HG03175 (cell line): ENCODE measurements at regions not wholly inside any gene's neighbourhood (a gene's known extent, or its start where the extent isn't known, plus 50 kb on each side); places are given as distances from the start of the nearest gene placed in this dataset.
"Not testable (repeated sequence)": the region's sequence is repeated elsewhere in the genome, so short reads cannot be mapped to it uniquely, and the experiment has no call there.

Experiments used
- ATAC-seq: cut with Tn5 transposase; IDR thresholded peaks from one replicate; pipeline ENCODE4 v1.9.1; 2021; ENCODE audit warnings: mild to moderate bottlenecking, moderate library complexity; ENCODE audit not compliant: unreplicated experiment

DNA sequence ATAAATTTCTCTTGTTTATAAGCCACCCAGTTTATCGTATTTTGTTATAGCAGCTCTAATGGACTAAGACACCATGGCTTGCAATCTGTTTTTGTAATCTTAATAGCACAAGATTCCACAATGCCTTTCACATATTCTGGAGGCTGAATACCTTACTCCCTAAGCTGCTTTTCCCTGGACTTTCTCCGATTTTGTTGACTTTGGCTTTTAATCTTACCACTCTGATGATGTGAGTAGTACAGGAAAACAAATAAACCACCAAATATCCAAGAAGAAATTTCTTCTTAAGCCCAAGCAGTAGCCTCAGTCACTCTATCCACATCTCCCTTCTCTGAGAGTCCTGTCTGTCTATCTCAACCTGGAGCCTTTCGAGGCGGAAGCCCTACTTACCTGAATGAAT is 838.6 kb downstream of the LTN1 start:
- no peak for ATAC-seq

DNA sequence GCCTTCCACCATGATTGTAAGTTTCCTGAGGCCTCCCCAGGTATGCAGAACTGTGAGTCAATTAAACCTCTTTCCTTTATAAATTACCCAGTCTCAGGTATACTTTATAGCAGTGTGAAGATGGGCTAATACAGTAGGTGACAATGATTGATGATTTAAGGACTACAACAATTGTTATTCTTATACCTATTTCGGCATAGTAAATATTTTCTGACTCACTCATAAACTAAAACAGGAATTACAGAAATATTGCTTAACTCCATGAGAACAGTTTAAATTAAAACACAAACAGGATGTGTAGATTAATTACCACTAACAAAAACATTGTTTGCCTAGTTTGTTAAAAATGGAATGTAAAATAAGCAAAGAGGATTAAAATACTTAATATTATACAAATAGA is 839.9 kb downstream of the LTN1 start:
- ATAC-seq, result no peak

DNA sequence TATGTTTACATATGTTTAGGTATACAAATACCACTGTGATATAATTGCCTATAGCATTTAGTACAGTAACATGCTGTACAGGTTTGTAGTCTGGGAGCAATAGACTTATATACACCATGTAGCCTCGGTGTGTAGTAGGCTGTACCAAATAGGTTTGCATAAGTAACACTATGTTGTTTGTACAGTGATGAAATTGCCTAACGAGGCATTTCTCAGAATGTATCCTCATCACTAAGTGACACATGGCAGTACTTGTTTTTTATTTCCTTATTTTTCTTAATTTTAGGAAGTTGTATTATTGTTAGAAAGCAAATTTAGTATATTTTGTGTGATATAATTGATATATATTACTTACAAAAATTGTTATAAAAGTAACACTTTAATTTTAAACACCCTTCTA is 840.9 kb downstream of the LTN1 start:
- ATAC-seq, result no peak

DNA sequence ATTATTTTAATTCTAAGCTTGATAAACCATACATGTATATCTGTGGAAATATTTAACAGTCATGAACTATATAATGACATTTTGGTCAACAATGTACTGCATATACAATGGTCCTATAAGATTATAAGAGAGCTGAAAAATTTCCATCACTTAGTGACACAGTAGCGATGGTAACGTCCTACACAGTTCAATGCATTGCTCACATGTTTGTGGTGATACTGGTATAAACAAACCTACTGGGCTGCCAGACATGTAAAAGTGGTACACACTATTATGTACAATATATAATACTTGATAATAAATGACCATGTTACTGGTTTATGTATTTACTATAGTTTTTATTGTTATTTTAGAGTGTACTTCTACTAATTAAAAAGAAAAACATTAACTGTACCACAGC is 841.9 kb downstream of the LTN1 start:
- no peak for ATAC-seq

DNA sequence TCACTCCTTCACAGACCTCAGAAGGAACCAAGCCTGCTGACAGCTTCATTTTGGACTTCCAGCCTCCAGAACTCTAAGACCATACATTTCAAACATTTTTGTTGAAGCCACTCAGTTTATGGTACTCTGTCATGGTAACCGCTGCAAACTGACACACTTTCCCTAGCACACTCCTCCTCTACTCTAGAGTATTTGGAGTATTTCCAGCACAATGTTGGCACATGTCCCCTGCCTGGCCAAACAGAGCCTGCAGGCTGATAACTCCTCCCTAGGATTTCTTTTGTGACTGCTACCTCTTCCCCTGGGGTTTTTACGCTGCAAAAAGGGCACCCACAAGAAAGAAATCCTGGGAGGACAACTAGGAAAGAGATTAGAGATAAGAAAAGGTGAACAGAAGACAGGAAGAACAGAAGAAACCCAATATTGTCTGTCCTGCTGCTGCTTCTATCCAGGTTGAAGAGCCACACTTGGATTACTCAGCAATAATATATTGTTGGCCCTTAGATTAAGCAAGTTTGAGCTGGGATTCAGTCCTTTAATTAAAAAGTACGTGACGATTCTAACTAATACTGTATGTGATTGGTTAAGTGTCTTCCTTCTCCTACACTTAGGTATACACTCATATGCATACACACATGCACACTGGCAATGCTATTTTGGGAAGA is 844.1 kb downstream of the LTN1 start:
- ATAC-seq, result no peak

DNA sequence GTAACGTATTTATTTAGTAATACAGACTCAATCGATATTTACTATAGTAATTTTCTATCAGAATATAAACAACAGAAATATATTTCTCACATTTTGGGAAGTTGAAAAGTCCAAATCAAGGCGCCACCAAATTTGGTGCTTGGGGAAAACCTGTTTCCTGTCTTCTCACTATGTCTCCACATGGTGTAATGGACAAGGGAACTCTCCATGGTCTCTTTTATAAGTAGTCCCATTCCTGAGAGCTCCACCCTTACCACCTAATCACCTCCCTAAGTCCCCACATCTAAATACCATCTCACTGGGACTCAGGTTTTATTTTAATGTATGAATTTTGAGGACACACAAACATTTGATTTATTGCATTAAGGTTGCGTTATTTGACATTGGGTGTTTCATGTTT is 848.0 kb downstream of the LTN1 start:
- no peak for ATAC-seq

DNA sequence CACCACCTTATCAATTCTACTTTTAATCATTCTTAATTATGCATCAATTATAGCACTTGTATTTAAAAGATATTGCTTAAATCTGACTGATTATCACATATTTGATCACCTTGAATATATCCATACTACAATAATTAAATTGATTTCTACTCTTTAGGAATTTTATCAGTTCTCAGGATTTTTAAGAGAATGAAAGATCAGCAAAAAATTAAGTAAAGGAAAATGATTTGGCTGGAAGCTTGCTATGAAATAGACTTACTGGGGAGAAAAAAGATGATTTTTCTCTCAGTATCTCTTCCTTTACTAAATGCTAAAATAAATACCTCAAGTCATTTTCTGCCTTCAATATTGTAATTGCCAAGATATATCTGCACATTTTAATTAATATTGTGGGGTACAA is 848.6 kb downstream of the LTN1 start:
- no peak for ATAC-seq

DNA sequence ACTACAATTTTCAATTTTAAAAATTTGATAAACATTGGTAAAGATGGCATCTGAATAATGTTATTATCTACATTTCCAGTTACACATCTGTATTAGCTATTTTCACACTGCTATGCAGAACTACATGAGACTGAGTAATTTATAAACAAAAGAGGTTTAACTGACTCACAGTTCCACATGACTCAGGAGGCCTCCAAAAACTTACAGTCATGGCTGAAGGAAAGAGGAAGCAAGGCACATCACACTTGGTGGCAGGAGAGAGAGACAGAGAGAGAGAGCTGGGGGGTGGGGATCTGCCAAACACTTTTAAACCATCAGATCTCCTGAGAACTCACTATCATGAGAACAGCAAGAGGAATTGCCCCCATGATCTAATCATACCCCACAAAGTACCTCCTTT is 850.0 kb downstream of the LTN1 start:
- no peak for ATAC-seq

DNA sequence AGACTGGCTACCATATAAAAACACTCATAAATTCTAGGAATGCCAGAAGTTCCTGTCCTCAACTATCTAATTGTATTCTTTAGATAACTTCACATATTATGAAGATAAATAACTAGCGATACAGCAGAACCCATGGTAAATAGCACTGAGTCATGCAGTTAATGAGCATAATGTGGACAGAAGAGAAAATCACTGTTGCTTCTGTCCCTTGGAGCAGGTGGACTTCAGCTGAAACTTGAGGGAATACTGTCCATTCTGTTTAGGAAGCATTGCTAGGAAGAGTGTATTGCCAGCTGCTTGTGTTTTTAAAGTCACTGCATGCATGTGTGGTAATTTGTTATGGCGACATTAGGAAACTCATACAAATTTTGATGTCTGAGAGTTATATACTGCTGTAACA is 854.4 kb downstream of the LTN1 start:
- no peak for ATAC-seq

DNA sequence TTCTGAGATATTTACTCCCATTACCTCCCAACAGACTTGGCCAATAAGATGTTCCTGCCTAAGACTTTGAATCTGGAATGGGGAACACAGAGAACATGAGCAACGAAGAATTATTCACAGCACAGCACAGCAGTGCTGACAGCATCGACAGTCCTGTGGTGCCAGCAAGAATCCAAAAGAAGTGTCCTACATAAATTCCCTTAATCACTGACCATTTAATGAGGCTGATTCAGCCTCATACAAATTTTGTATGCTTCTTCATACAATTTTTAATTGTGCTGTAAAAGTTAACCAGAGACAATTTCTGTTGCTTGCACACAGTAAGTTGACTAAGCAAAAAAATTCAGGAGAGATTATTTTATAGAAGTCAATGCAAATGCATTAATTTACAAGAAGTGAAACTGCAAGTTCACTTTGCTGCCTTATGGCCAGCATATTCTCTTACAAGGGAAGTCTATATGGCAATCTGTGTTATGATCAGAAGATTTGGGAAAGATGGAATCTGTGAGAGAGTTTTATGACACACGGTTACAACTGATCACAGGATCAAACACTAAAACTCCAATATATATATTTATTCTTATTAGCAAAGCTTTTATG is 855.9 kb downstream of the LTN1 start:
- ATAC-seq, result no peak

DNA sequence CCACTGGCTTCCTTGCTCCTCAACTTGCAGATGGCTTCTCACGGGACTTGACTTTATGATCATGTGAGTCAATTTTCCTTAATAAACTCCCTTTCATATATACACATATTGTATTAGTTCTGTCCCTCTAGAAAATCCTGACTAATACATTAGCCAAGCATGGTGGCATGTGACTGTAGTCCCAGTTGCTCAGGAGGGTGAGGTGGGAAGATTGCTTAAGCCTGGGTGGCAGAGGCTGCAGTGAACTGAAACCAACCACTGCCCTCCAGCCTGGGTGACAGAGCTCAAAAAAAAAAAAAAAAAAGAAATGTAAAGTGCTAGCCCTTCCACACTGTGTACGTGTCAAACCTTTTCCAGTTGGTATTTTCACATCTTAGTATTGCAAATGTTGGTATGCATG is 857.0 kb downstream of the LTN1 start:
- no peak for ATAC-seq

DNA sequence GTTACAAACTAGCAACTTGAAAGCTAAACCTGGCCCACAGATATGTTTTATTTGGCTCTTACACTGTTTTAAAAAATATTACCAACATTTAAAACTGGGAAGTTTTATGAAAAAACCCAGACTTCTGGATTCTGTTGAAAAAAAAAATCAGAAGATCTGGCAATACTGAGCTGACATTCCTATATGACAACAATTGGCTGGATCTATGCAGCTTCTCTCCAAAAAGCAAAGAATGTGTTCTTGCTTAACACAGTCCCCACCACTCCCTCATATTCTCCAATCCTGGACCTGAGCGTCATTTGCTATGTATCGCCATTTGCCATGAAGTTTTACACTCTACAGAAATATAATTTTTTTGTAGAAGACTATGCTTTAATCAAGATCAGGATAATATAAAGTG is 859.6 kb downstream of the LTN1 start:
- no peak for ATAC-seq

DNA sequence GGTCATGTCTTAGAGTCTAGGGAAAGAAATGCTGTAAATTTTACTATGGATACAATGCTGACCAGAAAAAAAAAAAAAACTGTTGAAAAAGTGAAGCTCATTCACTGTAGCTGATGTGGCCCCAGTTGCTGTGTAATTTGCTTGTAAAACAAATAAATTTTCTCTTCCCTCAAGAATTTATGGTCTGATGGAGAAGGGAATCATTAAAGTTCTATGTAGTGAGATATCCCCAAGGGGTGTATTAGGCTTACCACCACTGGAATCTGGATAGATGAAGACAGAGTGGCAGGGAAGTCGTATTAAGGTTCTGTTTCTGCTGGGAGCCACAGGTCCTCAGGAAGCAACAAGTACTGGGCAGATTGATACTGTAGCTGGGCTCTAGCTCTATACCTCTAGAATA is 860.0 kb downstream of the LTN1 start:
- no peak for ATAC-seq

DNA sequence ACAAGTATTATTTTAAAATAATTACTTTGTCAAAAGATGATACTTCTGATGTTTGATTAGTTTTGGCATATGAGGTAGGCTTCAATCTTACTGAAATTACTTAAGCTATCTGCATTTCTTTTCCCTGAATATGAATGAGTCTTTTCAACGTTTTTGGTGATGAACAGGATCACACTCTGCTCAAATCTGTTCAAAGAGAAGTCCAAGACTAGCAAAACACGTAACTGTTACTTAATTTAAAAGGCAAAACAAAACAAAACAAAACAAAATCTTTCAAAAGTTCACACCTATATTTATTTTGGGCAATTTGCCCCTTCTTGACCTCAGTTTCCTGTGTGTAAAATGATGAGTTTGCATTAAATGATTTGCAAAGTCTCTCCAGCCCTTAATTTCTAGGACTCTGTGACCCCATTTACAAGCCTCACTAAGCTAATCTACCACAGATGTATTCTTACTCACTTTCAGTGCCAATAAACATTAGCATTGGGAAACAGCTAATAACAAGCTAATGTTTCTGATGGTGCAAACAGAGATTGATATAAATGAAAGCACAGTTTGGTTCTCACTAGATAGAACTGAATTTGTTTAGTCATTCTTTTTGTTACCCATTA is 865.4 kb downstream of the LTN1 start:
- no peak for ATAC-seq

DNA sequence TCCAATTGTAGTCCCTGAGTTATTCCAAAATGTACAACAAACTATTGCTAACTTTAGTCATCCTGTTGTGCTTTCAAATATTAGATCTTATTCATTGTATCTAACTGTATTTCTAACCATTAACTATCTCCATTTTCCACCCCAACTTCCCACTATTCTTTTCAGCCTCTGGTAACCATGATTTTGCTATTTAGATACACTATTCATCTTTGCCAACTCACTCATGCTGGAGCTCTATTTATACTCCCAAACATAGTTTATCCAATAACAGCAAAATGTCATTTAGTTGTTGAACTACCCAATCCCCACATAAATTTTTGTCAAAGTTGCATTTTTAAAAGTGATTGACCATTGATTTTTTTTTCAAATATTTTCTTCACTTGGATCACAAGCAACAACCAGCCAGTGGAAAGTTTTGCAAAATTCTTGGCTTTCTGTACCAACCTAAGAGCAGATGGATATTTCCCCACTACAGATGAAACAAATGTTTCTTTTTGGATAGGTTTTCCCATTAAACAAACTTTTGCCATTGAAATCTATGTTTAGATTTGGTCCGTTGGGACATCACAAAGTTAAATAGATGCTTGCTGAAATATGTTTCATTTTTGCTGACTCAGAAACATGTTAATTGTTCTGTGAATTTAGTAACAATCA is 866.0 kb downstream of the LTN1 start:
- no peak for ATAC-seq

DNA sequence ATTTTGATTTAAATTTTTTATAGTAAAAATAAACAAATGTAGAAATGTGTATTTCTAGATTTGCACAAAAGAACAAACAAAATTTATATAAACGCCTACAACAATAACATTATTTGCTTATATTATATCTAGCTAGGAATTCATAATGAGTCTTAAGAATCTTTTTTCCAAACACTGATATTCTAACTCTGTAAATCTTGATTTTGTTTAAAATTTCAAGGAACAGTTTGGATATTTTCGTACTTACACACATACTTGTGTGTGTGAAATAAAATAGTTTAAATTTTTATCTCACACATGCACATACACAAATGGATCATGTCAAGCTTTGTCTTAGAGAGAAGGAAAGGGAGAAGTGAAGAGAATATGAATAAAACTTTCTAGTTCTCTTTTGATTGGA is 868.1 kb downstream of the LTN1 start:
- ATAC-seq, result no peak

DNA sequence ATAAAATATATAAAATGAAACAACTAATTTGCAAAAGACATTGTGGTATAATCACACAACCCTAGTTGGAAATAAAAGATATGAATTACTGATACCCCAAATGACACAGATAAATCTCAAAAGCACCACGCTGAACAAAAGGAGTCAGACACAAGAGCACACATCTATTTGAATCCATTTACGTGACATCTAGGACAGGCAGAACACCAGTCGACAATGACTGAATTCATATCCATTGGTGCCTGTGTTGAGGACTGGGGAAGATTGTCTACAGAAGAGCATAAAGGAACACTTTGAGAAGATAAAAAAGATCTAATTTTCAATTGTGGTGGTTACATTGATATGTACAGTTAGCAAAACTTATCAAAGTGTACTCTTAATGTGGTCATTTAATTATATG is 874.1 kb downstream of the LTN1 start:
- ATAC-seq, result no peak

DNA sequence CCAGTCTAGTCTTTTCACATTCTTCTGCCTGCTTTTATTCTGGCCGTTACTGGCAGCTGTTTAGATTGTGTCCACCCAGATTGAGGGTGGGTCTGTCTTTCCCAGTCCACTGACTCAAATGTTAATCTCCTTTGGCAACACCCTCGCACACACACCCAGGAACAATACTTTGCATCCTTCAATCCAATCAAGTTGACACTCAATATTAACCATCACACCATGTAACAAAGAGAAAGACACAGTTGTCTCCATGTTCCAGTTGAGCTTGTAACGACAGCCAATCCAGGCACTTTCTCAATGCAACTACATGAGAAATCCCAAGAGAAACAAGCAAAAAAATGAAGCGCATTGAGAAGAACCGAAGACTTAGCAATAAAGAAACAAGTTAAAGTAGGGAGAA is 877.7 kb downstream of the LTN1 start:
- not testable (repeated sequence) for ATAC-seq

DNA sequence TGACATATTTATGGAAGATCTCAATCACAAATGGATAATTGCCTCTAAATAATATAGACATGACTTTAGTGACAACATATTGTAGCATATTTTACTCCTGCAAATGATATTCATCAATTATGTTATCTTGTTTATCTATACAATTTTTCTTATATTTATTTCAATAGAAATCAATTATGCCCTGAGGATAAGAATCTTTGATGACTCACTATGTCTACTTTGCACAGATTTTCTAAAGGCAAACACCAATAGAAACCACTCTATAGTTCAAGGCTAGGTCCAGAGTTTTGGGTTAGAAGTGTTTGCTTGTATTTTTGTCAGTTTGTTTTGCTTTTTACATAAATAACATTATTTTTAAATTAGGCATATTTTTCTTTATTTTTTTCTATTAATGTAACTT is 879.0 kb downstream of the LTN1 start:
- ATAC-seq, result no peak

DNA sequence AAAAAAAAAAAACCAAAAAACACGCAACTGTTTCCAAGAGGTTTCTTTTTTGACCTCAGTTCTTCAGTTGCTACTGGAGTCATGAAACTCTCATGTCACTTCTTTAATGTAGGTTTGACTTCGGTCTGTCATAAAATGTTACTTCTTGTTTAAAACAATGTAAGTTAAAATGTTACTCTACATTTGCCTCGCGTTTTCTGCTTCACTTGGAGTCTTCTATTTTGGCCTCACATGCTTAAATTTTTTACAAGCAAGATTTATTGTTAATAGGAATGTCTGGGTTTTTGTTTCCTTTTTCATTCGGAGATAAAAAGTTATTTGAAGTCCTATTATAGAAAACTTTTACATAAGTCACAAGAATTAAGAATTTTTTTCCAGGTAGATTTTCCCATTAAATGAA is 880.2 kb downstream of the LTN1 start:
- ATAC-seq, result no peak

DNA sequence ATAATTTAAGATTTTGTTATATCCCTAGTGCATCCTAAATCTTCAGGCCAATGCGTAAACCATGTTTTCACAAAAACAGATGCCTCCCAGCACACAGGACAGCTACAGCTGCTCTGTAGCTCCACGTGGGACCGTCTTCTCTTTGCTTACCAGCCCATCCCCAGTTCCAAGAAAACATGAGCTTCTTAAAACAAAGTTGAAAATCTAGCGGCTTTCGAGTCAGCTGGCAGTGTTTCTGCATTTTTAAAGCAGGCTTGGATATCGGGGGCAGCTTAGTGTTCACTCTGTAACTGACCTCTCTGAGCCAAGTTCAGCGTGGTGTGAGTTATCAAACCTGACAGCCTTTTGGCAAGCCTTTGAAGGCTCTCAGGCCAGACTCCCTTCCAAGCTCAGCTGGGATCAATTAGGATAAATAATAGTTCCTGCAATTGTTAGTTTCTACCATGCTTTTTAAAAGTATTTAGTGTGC is 881.5 kb downstream of the LTN1 start:
- no peak for ATAC-seq

DNA sequence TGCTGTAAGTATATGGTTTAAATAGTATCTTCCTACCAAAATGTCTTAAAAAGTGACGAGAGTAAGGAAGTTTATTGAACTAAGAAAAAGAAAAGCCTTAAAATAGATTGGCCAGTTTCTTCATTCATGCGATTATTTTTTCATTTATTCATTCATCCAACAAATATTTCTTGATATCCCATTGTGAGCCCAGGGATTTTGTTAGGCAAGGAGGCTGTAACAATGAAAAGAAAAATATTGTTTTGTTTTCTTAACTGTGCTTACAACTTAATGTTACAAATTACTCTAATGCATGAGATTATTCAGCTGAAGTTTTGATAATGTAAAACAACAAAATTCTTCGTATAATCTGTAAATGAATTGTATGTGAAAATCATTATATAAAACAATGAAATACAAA is 882.0 kb downstream of the LTN1 start:
- ATAC-seq, result no peak
